Osteocyte (in vitro differentiated cells): ENCODE measurements at regions not wholly inside any gene's neighbourhood (a gene's known extent, or its start where the extent isn't known, plus 50 kb on each side); places are given as distances from the start of the nearest gene placed in this dataset.

Experiments used
- DNase-seq: peaks from one replicate; pipeline ENCODE4 v3.0.0; 2021; ENCODE audit warnings: mixed read lengths; ENCODE audit not compliant: unreplicated experiment; ENCODE audit errors: extremely low spot score
- H3K27ac Mint-ChIP-seq: one replicate; pipeline ENCODE4 v1.8.0; 2021; ENCODE audit warnings: mild to moderate bottlenecking, mixed read lengths; ENCODE audit not compliant: unreplicated experiment
- H3K27me3 Mint-ChIP-seq: one replicate; pipeline ENCODE4 v1.8.0; 2021; ENCODE audit warnings: mixed read lengths; ENCODE audit not compliant: unreplicated experiment
- H3K36me3 Mint-ChIP-seq: one replicate; pipeline ENCODE4 v1.8.0; 2021; ENCODE audit warnings: mixed read lengths; ENCODE audit not compliant: unreplicated experiment
- H3K4me1 Mint-ChIP-seq: one replicate; pipeline ENCODE4 v1.8.0; 2021; ENCODE audit warnings: mixed read lengths; ENCODE audit not compliant: unreplicated experiment
- H3K4me3 Mint-ChIP-seq: one replicate; pipeline ENCODE4 v1.8.0; 2021; ENCODE audit warnings: mild to moderate bottlenecking, moderate library complexity, mixed read lengths; ENCODE audit not compliant: unreplicated experiment
- H3K9me3 Mint-ChIP-seq: one replicate; pipeline ENCODE4 v1.8.0; 2021; ENCODE audit warnings: mixed read lengths; ENCODE audit not compliant: unreplicated experiment
- CTCF ChIP-seq: fragments of 200-600 bp; sonication (generic); IDR thresholded peaks from 2 replicates; pipeline ENCODE4 v1.5.0; 2021; ENCODE audit warnings: antibody characterized with exemption, mild to moderate bottlenecking, moderate library complexity

- H3K9me3 Mint-ChIP-seq = no peaks in the 10 kb centered on the region
- peaks cover 8% of the 10 kb centered on the region for H3K27me3 Mint-ChIP-seq
- no peak for DNase-seq
- no peak overlapping the region for H3K27ac Mint-ChIP-seq
- no peaks in the 10 kb centered on the region for H3K4me1 Mint-ChIP-seq
- H3K4me3 Mint-ChIP-seq = no peak overlapping the region
- no peaks in the 10 kb centered on the region for H3K36me3 Mint-ChIP-seq
- no peak for TF ChIP-seq CTCF
These were observed 301.3 kb downstream of the EPHA4 start for GRCh38 chr2:221270806-221271205.

DNA sequence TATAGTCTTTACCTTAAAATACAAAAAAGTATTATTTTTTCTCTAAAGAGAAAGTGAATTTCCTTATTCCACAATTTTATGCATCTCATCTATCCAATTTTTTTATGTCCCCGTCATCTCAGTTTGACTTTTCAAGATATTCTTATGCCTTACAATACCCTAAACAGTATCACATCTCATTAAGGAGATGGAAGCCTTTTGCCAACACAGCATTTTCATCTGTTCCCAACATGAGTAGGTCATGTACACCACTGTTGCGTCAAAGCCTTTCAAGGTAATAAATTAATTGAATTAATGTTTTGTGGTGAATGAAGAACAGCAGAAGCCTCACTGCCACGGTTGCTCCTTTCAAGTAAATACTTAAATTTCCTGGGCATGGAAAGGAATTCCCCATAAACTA, 299.4 kb downstream of the EPHA4 start:
- Mint-ChIP-seq H3K9me3 (no peaks in the 10 kb centered on the region), H3K4me1 (no peaks in the 10 kb centered on the region), H3K27me3 (no peaks in the 10 kb centered on the region), H3K36me3 (no peaks in the 10 kb centered on the region), H3K27ac (no peak overlapping the region), H3K4me3 (no peak overlapping the region)
- no peak for TF ChIP-seq CTCF
- no peak for DNase-seq

- H3K4me3 Mint-ChIP-seq = no peak overlapping the region
- no peak for TF ChIP-seq CTCF
- H3K9me3 Mint-ChIP-seq = no peaks in the 10 kb centered on the region
- no peaks in the 10 kb centered on the region for H3K36me3 Mint-ChIP-seq
- no peak for DNase-seq
- no peak overlapping the region for H3K27ac Mint-ChIP-seq
- no peaks in the 10 kb centered on the region for H3K27me3 Mint-ChIP-seq
- no peaks in the 10 kb centered on the region for H3K4me1 Mint-ChIP-seq
These were observed 296.1 kb downstream of the EPHA4 start for GRCh38 chr2:221276033-221276432.

DNA sequence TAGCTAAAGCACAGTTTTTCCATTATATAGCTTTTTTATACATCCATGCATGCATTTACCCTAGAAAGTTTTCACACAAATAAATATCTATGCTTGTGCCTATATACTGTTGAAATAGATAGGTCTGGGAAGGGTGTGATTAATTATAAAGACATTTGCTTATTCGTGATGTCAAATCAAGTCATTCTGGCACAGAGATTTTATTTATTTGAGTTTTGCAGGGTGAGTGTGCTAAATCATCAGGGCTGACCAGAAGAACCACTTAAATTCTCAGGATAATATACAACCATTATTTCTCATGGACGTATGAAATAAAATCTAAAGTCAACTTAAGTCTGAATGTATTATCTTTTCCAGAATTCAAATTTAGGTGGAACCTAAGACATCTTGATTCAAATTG, 295.5 kb downstream of the EPHA4 start:
- no peak overlapping the region for H3K4me3 Mint-ChIP-seq
- H3K27me3 Mint-ChIP-seq = no peaks in the 10 kb centered on the region
- peaks cover 3% of the 10 kb centered on the region for H3K4me1 Mint-ChIP-seq
- H3K27ac Mint-ChIP-seq = no peak overlapping the region
- H3K36me3 Mint-ChIP-seq = no peaks in the 10 kb centered on the region
- no peaks in the 10 kb centered on the region for H3K9me3 Mint-ChIP-seq
- no peak for TF ChIP-seq CTCF
- no peak for DNase-seq

DNA sequence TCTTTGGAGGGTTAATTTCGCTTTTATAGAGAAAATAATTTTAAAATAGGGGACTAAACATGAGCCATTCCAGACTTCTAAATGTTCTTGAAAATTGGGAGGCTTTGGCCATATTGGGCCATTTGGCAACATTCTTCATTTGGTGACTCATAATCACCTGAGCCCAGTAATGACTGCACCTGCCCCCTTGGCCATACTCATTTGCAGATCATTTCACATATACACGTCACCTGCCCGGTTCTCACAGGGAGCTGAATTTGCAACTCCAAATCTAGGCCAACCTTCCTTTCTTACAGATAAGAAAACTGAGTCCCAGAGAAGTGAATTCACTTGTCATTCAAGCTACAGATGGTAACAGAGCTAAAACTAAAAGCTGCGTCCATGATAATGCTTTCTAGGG, 289.7 kb downstream of the EPHA4 start:
- Mint-ChIP-seq H3K4me3 (no peak overlapping the region), H3K9me3 (no peaks in the 10 kb centered on the region), H3K4me1 (peaks cover 25% of the 10 kb centered on the region), H3K36me3 (no peaks in the 10 kb centered on the region), H3K27ac (no peak overlapping the region), H3K27me3 (no peaks in the 10 kb centered on the region)
- no peak for DNase-seq
- no peak for TF ChIP-seq CTCF
